Esophagus muscularis mucosa (tissue), 4 donors: ENCODE measurements at regions not wholly inside any gene's neighbourhood (a gene's known extent, or its start where the extent isn't known, plus 50 kb on each side); places are given as distances from the start of the nearest gene placed in this dataset.

Experiments
- CTCF ChIP-seq, 3 experiments: fragments of 200-600 bp in 2 of 3; fragments of 450-650 bp in 1 of 3; sonication (generic) in 2 of 3; IDR thresholded peaks; one replicate each; pipeline ENCODE4 v1.5.1; 2017 to 2019; ENCODE audit warnings: antibody characterized with exemption in 3 of 3, mild to moderate bottlenecking in 2 of 3, moderate library complexity in 1 of 3
- EP300 ChIP-seq: sonication (generic); formaldehyde crosslinking; IDR thresholded peaks from one replicate; pipeline ENCODE4 v1.6.1; 2017; ENCODE audit warnings: antibody characterized with exemption
- POLR2A ChIP-seq: fragments of 450-650 bp; IDR thresholded peaks from one replicate; pipeline ENCODE4 v1.6.1; 2017; ENCODE audit warnings: antibody characterized with exemption, moderate library complexity, mild to moderate bottlenecking, low read depth
- POLR2AphosphoS5 ChIP-seq, 2 donors: sonication (generic); formaldehyde crosslinking; IDR thresholded peaks; one replicate each; pipeline ENCODE4 v1.6.1; 2017; ENCODE audit warnings: antibody characterized with exemption in 2 of 2

- TF ChIP-seq CTCF (IDR thresholded peaks at IDR 0.05): no peak
- TF ChIP-seq POLR2A: no peak
- no peak for TF ChIP-seq EP300
- no peak for TF ChIP-seq POLR2AphosphoS5 (IDR thresholded peaks at IDR 0.05)
Observed at GRCh38 chr6:12383448-12383847, 93.3 kb downstream of the EDN1 start.
